ENCODE measurements at regions not wholly inside any gene's neighbourhood (a gene's known extent, or its start where the extent isn't known, plus 50 kb on each side); places are given as distances from the start of the nearest gene placed in this dataset.

GRCh38 chr9:90256345-90256744, 386.3 kb downstream of the DIRAS2 start:
- TF ChIP-seq CTCF (IDR thresholded peaks at IDR 0.05) = no peak

- TF ChIP-seq CTCF (IDR thresholded peaks at IDR 0.05) = no peak
Measured at GRCh38 chr9:90259311-90260246, 383.0 kb downstream of the DIRAS2 start.

- TF ChIP-seq CTCF (IDR thresholded peaks at IDR 0.05) = no peak
Measured at GRCh38 chr9:90261698-90262097, 380.9 kb downstream of the DIRAS2 start.

GRCh38 chr9:90268613-90269012, 374.0 kb downstream of the DIRAS2 start:
- TF ChIP-seq CTCF (IDR thresholded peaks at IDR 0.05) = no peak

- no peak for TF ChIP-seq CTCF (IDR thresholded peaks at IDR 0.05)
Measured at GRCh38 chr9:90271707-90272106, 370.9 kb downstream of the DIRAS2 start.

- no peak for TF ChIP-seq CTCF (IDR thresholded peaks at IDR 0.05)
Measured at GRCh38 chr9:90274725-90275124, 367.9 kb downstream of the DIRAS2 start.

GRCh38 chr9:90285946-90286345, 356.7 kb downstream of the DIRAS2 start:
- TF ChIP-seq CTCF (IDR thresholded peaks at IDR 0.05) = no peak
